ENCODE measurements at regions not wholly inside any gene's neighbourhood (a gene's known extent, or its start where the extent isn't known, plus 50 kb on each side); places are given as distances from the start of the nearest gene placed in this dataset.

- no peak for DNase-seq
These were observed 64.3 kb upstream of the VANGL1 start for GRCh38 chr1:115577513-115577912.

DNA sequence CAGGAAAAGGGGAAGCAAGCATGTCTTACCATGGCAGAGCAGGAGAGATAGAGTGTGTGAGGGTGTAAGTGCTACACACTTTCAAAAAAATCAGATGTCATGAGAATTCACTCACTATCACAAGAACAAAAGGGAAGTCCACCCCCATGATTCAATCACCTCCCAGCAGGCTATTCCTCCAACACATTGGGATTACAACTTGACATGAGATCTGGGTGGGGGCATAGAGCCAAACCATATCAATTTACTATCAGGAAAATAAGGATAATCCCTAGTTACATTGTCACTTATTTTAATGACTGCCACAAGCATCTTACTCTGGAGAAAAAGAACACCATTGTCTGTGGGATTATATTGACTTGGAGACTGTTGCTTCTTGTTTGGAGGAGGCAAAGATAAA, 66.1 kb upstream of the VANGL1 start:
- no peak for DNase-seq

DNA sequence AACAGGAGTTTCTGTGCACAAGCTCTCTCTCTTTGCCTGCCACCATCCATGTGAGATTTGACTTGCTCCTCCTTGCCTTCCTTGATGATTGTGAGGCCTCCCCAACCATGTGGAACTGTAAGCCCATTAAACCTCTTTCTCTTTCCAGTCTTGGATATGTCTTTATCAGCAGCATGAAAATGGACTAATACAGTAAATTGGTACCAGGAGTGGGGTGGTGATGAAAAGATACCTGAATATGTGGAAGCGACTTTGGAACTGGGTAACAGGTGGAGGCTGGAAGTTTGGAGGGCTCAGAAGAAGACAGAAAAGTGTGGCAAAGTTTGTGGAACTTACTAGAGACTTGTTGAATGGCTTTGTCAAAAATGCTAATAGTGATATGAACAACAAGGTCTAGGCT, 69.1 kb upstream of the VANGL1 start:
- no peak for DNase-seq

- no peak for DNase-seq
These were observed 74.3 kb upstream of the VANGL1 start for GRCh38 chr1:115567431-115567830.

DNA sequence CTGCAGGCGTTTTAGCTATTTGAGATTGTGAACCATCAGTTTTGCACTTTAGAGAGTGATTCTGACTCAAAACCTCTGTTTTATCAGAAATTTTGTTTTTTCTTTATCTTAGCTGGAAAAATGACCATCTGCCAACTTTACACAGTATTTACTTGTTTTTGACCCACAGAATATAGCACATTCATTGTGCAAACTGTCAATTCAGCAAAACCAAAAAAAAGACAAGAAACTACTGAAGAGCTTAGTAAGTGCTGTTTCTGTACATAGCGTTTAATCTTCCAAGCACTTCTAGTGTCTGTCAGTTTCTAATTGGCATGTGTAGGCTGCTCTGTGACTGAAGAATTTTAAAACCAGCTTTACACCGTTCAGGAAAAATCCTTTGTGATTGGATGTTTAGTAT, 76.0 kb upstream of the VANGL1 start:
- no peak for DNase-seq

DNA sequence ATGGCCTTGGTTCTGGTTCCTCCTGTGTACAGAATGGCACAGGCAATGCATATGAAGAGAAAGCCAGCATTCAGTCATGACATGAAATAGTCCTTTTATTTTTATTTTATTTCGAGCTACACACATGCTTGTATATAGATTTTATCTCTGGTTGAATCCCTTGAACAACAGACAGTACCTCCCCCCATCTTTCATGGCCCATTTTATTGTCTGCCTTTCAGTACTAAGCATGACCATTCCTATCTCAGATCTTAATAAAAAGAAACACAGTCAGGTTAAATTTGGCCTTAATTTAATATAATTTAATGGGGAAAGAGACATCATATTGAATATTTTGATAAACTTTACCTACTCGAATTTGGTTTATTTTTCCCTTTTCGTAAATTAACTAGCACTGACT, 76.4 kb upstream of the VANGL1 start:
- DNase-seq, result no peak

DNA sequence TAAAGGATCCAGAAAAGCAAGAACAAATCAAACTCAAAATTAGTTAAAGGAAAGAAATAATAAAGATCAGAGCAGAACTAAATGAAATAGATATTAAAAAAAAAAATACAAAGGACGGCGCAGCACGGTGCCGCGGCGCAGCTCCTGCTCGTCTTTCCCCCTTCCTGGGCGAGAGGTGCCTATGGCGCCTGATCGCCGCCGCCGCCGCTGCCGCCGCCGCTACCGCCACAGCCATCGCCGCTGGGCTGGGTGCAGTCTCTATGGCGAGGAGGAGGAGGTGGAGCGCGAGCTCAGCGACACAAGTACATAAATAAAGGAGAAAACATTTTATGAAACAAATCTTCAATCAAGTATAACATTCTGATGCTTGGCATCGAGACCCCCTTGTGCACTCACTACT, 77.6 kb upstream of the VANGL1 start:
- DNase-seq, result no peak

- no peak for DNase-seq
These were observed 81.7 kb upstream of the VANGL1 start for GRCh38 chr1:115560027-115560426.

DNA sequence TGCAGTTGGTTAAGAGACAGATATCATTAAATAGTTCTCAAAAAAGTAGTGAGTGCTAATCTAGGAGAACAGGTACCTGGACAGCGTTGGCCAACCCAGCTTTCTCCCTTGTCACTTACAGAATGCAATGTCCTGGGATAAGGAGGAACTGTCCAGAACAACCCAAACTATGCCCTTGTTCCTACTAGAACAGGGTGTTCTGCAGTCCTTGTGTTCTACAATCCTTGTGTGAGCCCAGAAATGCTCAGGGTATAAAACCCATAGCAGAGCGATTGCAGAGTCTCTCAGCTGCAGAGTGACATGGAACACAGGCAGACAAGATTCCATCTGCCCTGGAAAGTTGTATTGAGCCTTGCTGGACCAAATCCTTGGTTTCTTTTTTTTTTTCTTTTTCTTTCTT, 83.5 kb upstream of the VANGL1 start:
- no peak for DNase-seq

- no peak for DNase-seq
These were observed 84.1 kb upstream of the VANGL1 start for GRCh38 chr1:115557715-115558114.

DNA sequence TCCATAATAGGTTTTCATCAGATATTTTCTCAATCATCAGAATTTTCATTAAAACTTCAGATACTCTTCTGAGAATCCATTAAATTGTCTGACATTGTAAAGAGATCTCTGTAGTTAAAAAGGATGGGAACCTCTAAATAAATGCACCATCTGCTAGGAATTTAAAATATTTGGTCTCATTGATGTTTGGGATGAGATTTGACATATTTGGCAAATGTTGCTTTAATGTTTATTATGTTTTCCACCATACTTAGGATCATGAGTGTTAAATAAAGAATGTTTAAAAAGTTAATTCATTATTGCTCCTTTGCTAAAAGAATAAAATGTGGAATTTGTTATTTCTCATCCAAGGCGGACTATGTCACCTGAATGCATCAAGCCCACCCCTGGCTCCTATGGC, 85.5 kb upstream of the VANGL1 start:
- DNase-seq, result no peak

GRCh38 chr1:115555446-115555845, 86.3 kb upstream of the VANGL1 start:
- DNase-seq, result no peak

- DNase-seq, result peak; percentile 46
These were observed 94.1 kb upstream of the VANGL1 start for GRCh38 chr1:115547696-115548095.

DNA sequence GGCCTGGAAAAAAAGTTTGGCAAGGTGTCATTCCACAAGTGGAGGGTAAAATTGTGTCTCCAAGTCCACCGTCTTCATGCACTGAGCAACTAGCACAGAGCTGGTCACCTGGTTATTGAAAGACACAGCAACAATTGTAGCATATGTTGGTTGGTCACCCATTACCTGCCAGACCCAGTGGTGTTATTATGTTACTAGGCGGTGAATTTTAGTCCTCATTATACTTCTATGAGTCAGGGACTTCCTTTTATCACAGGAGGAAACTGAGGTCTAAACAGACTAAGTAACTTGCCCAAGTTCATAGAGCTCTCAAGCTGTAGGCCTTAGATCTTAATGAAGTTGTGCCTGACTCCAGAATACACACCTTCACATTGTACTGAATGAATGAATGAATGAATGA, 94.9 kb upstream of the VANGL1 start:
- DNase-seq, result no peak

DNA sequence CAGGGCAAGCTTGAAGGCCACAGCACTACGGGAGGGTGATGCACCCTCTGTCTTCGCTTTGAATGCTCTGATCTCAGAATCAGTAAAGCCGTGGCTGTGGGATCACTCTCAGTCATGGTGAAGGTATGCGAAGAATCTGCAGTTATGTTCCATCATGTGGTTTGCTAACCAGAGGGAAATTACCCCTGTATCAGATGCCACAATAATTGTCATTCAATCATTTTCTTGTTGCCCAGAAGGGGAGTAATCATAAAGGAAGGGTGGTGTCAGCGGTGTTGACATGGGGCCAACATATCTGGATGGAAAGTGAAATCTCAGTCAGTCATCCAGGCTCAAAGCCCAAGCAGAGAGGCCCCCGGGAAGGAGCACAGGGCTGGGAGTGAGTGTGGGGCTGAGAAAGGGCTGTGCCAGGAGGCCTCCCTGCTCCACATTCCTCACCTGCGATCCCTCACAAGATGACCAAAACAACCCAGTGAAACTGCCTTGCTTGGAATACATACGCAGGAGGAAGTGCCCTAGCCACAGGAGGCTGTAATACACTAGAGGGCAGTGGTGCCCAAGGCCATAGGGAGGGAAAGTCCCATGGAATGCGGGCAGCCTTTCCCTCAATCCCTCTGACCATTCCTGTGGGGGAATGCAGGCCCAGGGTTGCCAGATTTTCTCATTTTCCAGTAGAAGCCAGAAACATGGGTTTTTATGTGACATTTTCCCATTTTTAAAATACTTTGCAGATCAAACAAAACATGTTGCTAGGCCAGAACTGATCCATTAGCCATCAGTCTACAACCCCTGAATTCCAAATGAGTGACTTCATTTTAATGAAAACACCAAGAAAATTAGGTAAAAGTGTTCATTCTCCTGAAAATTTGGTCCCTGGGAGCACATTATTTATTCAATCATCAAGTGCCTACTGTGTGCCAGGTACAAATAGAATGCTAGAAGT, 95.7 kb upstream of the VANGL1 start:
- DNase-seq, result peak; percentile 32

DNA sequence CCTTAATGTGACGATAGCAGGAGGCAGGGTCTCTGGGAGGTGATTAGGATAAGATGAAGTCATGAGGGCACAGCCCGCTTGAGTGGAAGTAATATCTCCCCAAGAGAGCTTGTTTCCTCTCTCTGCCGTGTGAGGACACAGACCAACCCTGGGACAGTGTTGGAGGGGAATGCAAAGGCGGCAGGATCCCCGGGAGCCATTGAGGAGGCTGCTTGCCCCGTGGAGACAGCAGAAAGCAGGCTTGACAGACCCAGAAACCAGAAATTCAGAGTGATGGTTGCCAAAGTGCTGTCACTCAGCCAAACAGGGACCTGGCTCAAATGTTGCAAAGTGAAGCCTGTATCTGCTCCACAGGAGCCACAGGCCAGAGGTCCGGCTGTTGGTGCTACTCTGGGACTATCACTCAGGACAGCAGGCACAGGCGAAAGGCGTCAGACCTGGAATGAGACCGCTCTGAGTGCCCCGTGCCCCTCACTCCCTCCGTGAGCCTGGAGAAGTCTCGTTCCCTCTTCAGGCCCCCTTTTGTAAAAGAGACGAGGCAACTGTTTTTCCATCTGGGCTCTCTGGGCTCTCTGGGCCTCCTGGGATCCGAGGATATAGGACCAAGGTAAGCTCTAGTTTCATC, 96.6 kb upstream of the VANGL1 start:
- DNase-seq, result no peak

DNA sequence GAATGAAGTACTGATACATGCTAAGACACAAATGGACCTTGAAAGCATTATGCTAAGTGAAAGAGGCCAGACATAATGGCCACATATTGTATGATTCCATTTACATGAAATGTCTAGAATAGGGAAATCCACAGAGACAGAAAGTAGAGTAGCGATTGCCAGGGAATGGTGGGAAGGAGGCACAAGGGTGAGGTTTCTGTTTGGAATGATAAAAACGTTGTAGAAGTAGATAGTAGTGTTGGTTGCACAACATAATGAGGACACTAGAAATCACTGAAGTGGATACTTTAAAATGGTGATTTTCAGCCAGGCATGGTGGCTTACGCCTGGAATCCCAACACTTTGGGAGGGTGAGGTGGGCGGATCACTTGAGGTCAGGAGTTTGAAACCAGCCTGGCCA, 97.6 kb upstream of the VANGL1 start:
- DNase-seq, result no peak

- DNase-seq, result no peak
These were observed 98.5 kb upstream of the VANGL1 start for GRCh38 chr1:115543247-115543646.

- no peak for DNase-seq
These were observed 102.0 kb upstream of the VANGL1 start for GRCh38 chr1:115539736-115540135.

- no peak for DNase-seq
These were observed 102.7 kb upstream of the VANGL1 start for GRCh38 chr1:115539061-115539460.

GRCh38 chr1:115538579-115538978, 103.2 kb upstream of the VANGL1 start:
- DNase-seq, result no peak

DNA sequence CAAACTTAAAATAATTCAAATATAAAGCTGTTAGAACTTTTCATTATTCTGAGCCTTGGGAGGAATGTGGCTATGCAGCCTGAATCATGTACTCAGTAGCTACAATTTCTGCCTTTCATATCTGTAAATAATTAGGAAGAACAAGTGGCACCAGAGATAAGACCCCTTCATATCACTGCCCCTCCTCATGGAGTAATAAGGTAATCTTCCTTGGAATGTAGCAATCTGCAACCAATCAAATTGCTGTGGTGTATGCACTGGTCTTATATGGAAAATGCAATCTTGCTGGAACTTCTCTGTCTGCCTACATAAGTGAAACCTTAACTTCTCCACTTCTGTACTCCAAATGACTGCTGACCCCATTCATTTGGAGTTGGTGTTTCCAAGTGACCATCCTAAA, 104.4 kb upstream of the VANGL1 start:
- no peak for DNase-seq

- no peak for DNase-seq
These were observed 105.4 kb upstream of the VANGL1 start for GRCh38 chr1:115536279-115536816.

- no peak for DNase-seq
These were observed 107.7 kb upstream of the VANGL1 start for GRCh38 chr1:115534106-115534505.
